IMR-90 (cell line): ENCODE measurements at regions not wholly inside any gene's neighbourhood (a gene's known extent, or its start where the extent isn't known, plus 50 kb on each side); places are given as distances from the start of the nearest gene placed in this dataset.

Experiments used
- CEBPB ChIP-seq: IDR thresholded peaks from 2 replicates; pipeline ENCODE4 v1.6.1; 2012; ENCODE audit warnings: low read depth, low read length, improper control_type of control experiment
- FOS ChIP-seq: fragments of 150-350 bp; IDR thresholded peaks from 2 replicates; pipeline ENCODE4 v1.6.1; 2016; ENCODE audit warnings: low read depth, low read length
- MAZ ChIP-seq: IDR thresholded peaks from 2 replicates; pipeline ENCODE4 v1.6.1; 2012; ENCODE audit warnings: low read depth, mild to moderate bottlenecking, low read length, improper control_type of control experiment, moderate library complexity, borderline replicate concordance
- POLR2A ChIP-seq: IDR thresholded peaks from 2 replicates; pipeline ENCODE4 v1.6.1; 2012; ENCODE audit warnings: mild to moderate bottlenecking, low read depth, low read length
- RAD21 ChIP-seq: IDR thresholded peaks from 2 replicates; pipeline ENCODE4 v1.6.1; 2012; ENCODE audit warnings: low read length, improper control_type of control experiment
- RCOR1 ChIP-seq: IDR thresholded peaks from 2 replicates; pipeline ENCODE4 v1.6.1; 2012; ENCODE audit warnings: mild to moderate bottlenecking, low read length, improper control_type of control experiment; ENCODE audit not compliant: insufficient replicate concordance
- SMC3 ChIP-seq: fragments of 150-350 bp; IDR thresholded peaks from 2 replicates; pipeline ENCODE4 v1.6.1; 2016; ENCODE audit warnings: low read depth, mild to moderate bottlenecking, antibody characterized with exemption, low read length, moderate library complexity
- TF ChIP-seq, protein P1 (sequence below): conservative IDR thresholded peaks from 2 replicates; pipeline ENCODE4 v1.5.1; 2012; ENCODE audit warnings: mild to moderate bottlenecking, low read depth, low read length, improper control_type of control experiment
- TF ChIP-seq, protein P2 (sequence below): fragments of 150-350 bp; IDR thresholded peaks from 2 replicates; pipeline ENCODE4 v1.6.1; 2017; ENCODE audit warnings: mild to moderate bottlenecking, antibody characterized with exemption, low read length, low read depth
- TF ChIP-seq, protein P3 (sequence below): fragments of 150-350 bp; IDR thresholded peaks from 2 replicates; pipeline ENCODE4 v1.6.1; 2016; ENCODE audit warnings: low read depth, mild to moderate bottlenecking, low read length, moderate library complexity, borderline replicate concordance

DNA sequence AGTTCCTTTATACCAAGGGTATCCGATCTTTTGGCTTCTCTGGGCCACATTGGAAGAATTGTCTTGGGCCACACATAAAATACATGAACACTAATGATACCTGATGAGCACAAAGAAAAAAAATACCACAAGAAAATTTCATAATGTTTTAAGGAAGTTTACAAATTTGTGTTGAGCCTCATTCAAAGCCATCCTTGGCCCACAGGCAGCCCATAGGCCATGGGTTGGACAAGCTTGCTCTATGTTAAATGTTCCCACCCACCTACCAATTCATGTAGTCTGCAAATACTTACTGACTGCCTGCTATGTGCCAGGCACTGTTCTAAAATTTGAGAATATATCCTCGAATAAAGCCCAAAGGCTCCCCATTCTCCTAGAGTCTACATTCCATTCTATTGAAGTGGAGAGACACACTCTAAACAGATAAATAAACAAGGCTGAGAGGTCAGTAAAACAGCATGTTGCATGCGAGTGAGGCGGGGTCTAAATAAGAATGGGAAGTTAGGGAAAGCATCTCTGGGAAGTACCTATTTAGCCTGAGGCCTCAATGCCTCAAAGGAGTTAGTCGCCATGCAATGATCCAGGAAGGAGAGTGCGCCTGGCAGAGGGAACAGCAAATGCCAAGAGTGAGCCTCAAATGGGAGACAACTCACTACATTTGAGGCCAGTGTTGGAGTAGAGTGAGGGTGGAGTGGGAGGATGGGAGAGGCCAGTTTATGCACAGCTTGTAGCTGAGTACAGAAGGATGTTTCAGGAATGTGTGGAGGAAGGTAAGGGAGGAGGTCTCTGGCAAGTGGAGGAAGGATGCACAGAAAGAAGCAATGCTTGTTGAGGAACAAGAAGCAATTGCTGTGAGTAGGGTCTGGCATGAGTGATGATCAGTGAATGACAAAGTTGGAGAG is 52.5 kb upstream of the CLDN10 start:
- TF ChIP-seq, protein P1, sequence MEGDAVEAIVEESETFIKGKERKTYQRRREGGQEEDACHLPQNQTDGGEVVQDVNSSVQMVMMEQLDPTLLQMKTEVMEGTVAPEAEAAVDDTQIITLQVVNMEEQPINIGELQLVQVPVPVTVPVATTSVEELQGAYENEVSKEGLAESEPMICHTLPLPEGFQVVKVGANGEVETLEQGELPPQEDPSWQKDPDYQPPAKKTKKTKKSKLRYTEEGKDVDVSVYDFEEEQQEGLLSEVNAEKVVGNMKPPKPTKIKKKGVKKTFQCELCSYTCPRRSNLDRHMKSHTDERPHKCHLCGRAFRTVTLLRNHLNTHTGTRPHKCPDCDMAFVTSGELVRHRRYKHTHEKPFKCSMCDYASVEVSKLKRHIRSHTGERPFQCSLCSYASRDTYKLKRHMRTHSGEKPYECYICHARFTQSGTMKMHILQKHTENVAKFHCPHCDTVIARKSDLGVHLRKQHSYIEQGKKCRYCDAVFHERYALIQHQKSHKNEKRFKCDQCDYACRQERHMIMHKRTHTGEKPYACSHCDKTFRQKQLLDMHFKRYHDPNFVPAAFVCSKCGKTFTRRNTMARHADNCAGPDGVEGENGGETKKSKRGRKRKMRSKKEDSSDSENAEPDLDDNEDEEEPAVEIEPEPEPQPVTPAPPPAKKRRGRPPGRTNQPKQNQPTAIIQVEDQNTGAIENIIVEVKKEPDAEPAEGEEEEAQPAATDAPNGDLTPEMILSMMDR: no peak
- TF ChIP-seq POLR2A (no peak), SMC3 (no peak), RAD21 (no peak), FOS (no peak), MAZ (no peak), CEBPB (no peak), RCOR1 (no peak)
- TF ChIP-seq, protein P2, sequence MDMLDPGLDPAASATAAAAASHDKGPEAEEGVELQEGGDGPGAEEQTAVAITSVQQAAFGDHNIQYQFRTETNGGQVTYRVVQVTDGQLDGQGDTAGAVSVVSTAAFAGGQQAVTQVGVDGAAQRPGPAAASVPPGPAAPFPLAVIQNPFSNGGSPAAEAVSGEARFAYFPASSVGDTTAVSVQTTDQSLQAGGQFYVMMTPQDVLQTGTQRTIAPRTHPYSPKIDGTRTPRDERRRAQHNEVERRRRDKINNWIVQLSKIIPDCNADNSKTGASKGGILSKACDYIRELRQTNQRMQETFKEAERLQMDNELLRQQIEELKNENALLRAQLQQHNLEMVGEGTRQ: no peak
- TF ChIP-seq, protein P3, sequence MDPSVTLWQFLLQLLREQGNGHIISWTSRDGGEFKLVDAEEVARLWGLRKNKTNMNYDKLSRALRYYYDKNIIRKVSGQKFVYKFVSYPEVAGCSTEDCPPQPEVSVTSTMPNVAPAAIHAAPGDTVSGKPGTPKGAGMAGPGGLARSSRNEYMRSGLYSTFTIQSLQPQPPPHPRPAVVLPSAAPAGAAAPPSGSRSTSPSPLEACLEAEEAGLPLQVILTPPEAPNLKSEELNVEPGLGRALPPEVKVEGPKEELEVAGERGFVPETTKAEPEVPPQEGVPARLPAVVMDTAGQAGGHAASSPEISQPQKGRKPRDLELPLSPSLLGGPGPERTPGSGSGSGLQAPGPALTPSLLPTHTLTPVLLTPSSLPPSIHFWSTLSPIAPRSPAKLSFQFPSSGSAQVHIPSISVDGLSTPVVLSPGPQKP: no peak
